Right lobe of liver (tissue), 6 donors: ENCODE measurements at regions not wholly inside any gene's neighbourhood (a gene's known extent, or its start where the extent isn't known, plus 50 kb on each side); places are given as distances from the start of the nearest gene placed in this dataset.
A peak's percentile ranks its signal among the peaks of the same experiment; 100 is the strongest.

Experiments used
- ATAC-seq, 4 donors: fragments of 200-7000 bp; cut with Tn5 transposase; one replicate each; pipeline ENCODE4 v1.9.1; 2020; ENCODE audit warnings: mild to moderate bottlenecking in 4 of 4, moderate library complexity in 4 of 4
- DNase-seq, 3 donors: peaks; one replicate each; pipeline ENCODE4 v3.0.0-alpha.2; 2020
- H3K27ac ChIP-seq, 3 donors: fragments of 200-600 bp; one replicate each; pipeline ENCODE4 v1.8.0; 2022
- H3K27me3 ChIP-seq, 2 donors: fragments of 200-600 bp; one replicate each; pipeline ENCODE4 v1.8.0; 2022
- H3K36me3 ChIP-seq, 4 donors: fragments of 200-600 bp; sonication (generic) in 1 of 4; one replicate each; pipeline versions ENCODE4 v1.5.1 to v1.8.0; 2017 to 2022; ENCODE audit warnings: control low read depth in 1 of 4
- H3K4me1 ChIP-seq, 4 donors: fragments of 200-600 bp; sonication (generic) in 1 of 4; one replicate each; pipeline versions ENCODE4 v1.5.1 to v1.8.0; 2017 to 2022; ENCODE audit warnings: control low read depth in 1 of 4
- H3K4me3 ChIP-seq, 3 donors: fragments of 200-600 bp; one replicate each; pipeline ENCODE4 v1.8.0; 2022
- H3K9me3 ChIP-seq, 4 donors: fragments of 200-600 bp; sonication (generic) in 1 of 4; one replicate each; pipeline versions ENCODE4 v1.5.1 to v1.8.0; 2017 to 2022; ENCODE audit warnings: control low read depth in 1 of 4
- POLR2A ChIP-seq: fragments of 450-650 bp; IDR thresholded peaks from one replicate; pipeline ENCODE4 v1.6.1; 2017; ENCODE audit warnings: antibody characterized with exemption, mild to moderate bottlenecking
- WGBS: methylation state at CpG from one replicate; pipeline ENCODE4 v1.1.6; 2018; ENCODE audit warnings: low coverage, low lambda C conversion rate; ENCODE audit not compliant: insufficient coverage; ENCODE audit errors: missing lambda C conversion rate; 5-methylcytosine and 5-hydroxymethylcytosine counted together
- intact Hi-C, 2 donors: fragments of 100-400 bp; cut with DNase I; formaldehyde crosslinking; loops; one replicate each; pipeline versions ENCODE4 v1.11.2 to v1.14.1; 2022
- TF ChIP-seq, protein P1 (sequence below), 4 donors: fragments of 200-600 bp in 3 of 4; fragments of 450-650 bp in 1 of 4; IDR thresholded peaks; one replicate each; pipeline versions ENCODE4 v1.5.1 to v1.8.0; 2016 to 2022; ENCODE audit warnings: antibody characterized with exemption in 4 of 4, mild to moderate bottlenecking in 2 of 4
- donor health status: DM: no; HTN: yes; CAD: no.
- donor health status: DM: no; HTN: no; CAD: no.
- donor health status: DM: no; HTN: no; CAD: no.
- donor health status: DM: no; HTN: yes; CAD: no.
- donor health status: DM: no; HTN: yes; CAD: no.

DNA sequence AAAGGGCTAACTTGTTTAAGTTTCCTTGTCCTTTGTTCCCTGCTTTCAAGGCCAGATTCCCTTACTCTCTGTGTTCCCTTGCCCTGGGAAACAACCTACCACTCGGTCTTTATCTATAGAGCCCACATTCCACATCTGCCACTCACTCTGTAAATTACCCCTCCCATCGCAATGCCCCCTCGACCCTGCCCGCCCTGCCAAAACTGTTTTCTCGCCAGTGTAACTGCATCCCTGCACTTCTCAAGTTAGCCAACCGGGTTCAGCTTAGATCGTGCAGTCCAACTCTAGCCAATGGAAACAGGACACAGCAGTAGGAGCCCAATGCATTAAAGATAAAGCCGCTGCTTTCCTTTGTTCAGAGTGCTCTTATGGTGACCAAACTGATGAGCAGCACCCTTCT lies 263.6 kb downstream of the TBL1XR1 start:
- Histone ChIP-seq H3K9me3 (no peaks in the 10 kb centered on the region), H3K4me3 (no peak overlapping the region), H3K27me3 (no peaks in the 10 kb centered on the region), H3K36me3 (no peaks in the 10 kb centered on the region), H3K27ac (no peak overlapping the region), H3K4me1 (peaks cover 0 to 23% (median 3%) of the 10 kb centered on the region in 4 donors)
- intact Hi-C loops = loop anchor here in 1 of 2 donors (5.0 kb wide), 1 partner anchor 56 kb away; no protein-coding TSS in a partner anchor
- ATAC-seq (no peak), DNase-seq (no peak)
- TF ChIP-seq POLR2A = no peak
- TF ChIP-seq, protein P1, sequence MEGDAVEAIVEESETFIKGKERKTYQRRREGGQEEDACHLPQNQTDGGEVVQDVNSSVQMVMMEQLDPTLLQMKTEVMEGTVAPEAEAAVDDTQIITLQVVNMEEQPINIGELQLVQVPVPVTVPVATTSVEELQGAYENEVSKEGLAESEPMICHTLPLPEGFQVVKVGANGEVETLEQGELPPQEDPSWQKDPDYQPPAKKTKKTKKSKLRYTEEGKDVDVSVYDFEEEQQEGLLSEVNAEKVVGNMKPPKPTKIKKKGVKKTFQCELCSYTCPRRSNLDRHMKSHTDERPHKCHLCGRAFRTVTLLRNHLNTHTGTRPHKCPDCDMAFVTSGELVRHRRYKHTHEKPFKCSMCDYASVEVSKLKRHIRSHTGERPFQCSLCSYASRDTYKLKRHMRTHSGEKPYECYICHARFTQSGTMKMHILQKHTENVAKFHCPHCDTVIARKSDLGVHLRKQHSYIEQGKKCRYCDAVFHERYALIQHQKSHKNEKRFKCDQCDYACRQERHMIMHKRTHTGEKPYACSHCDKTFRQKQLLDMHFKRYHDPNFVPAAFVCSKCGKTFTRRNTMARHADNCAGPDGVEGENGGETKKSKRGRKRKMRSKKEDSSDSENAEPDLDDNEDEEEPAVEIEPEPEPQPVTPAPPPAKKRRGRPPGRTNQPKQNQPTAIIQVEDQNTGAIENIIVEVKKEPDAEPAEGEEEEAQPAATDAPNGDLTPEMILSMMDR (IDR thresholded peaks at IDR 0.05) = no peak
- WGBS = 78% methylated on average over 8 of the region's 8 CpGs

DNA sequence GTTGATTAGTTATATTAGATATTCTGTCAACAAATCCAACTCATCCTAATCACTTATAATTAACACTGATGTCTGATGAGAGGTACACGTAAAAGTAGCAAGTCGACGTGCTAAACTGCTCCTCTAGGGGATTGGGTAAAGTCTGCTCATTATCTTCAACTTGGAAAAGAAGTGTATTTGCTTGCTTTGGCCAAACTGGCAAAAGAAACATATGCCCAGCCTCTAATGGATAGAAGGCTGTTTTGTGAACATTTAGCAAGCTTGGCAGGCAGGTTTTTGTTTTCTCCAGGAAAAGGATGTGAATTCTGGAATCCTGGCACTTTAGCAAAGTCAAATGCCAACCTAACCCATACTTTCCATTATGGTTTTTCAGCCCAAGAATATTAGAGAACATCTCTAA lies 264.8 kb downstream of the TBL1XR1 start:
- ATAC-seq = peak in 3 of 4 donors; percentile 14 to 33 (median 24)
- TF ChIP-seq, protein P1 (IDR thresholded peaks at IDR 0.05) = no peak
- TF ChIP-seq POLR2A = no peak
- no peak for DNase-seq
- Histone ChIP-seq H3K27ac (no peak overlapping the region), H3K9me3 (no peaks in the 10 kb centered on the region), H3K4me3 (no peak overlapping the region), H3K27me3 (no peaks in the 10 kb centered on the region), H3K36me3 (no peaks in the 10 kb centered on the region), H3K4me1 (peaks cover 0 to 34% (median 8%) of the 10 kb centered on the region in 4 donors)
- intact Hi-C loops = loop anchor here in 1 of 2 donors (5.0 kb wide), 1 partner anchor 55 kb away; no protein-coding TSS in a partner anchor
- 37% methylated on average over 3 of the region's 3 CpGs for WGBS

DNA sequence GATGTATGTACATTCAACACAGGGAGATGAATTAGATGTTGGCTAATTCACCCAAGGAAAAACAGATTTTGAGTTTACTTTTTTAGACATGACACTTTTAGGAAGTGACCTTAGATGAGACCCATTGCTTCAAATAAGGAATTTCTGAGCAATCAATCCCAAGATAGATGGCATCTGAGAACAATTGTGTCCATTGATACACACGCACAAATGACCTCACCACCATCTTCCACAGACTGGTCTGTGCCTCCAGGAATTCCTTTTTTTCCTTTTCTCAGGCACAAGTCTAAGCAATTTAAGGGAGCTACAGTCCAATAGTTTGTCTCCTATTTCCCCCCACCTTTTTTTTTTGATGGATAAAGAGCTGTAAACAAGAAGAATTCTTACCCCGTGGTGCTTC lies 265.3 kb downstream of the TBL1XR1 start:
- Histone ChIP-seq H3K36me3 (no peaks in the 10 kb centered on the region), H3K9me3 (no peaks in the 10 kb centered on the region), H3K4me1 (peaks cover 0 to 37% (median 8%) of the 10 kb centered on the region in 4 donors), H3K27ac (no peak overlapping the region), H3K4me3 (no peak overlapping the region), H3K27me3 (no peaks in the 10 kb centered on the region)
- WGBS = 71% methylated on average over 2 of the region's 2 CpGs
- no peak for TF ChIP-seq POLR2A
- TF ChIP-seq, protein P1 (IDR thresholded peaks at IDR 0.05) = no peak
- intact Hi-C loops = loop anchor here in 1 of 2 donors (5.0 kb wide), 1 partner anchor 55 kb away; no protein-coding TSS in a partner anchor
- ATAC-seq (no peak), DNase-seq (no peak)

DNA sequence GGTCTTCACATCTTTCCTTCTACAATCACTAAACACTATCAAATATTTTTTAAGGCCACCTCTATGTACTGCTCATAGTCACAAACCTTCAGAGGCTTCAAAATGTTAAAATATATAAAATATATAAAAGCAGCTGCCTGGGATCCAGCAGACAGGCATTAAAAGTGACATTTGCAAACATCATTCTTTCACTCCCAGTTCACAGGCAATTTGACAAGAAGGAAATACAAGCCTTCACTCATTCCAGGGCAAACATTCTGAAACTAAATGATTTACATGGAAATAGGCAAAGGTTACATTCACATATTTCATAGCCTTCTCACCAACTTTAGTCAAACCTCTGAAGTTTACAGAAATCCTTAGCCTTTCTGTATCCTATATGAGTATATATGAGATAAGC lies 266.3 kb downstream of the TBL1XR1 start:
- no peak for DNase-seq
- peaks cover 0 to 48% (median 8%) of the 10 kb centered on the region in 4 donors for H3K4me1 ChIP-seq
- no peaks in the 10 kb centered on the region for H3K9me3 ChIP-seq
- intact Hi-C loops = loop anchor here in 1 of 2 donors (5.0 kb wide), 1 partner anchor 54 kb away; no protein-coding TSS in a partner anchor
- H3K27me3 ChIP-seq = no peaks in the 10 kb centered on the region
- H3K27ac ChIP-seq = no peak overlapping the region
- H3K36me3 ChIP-seq = no peaks in the 10 kb centered on the region
- TF ChIP-seq, protein P1 (IDR thresholded peaks at IDR 0.05) = no peak
- TF ChIP-seq POLR2A = no peak
- no peak for ATAC-seq
- no peak overlapping the region for H3K4me3 ChIP-seq

DNA sequence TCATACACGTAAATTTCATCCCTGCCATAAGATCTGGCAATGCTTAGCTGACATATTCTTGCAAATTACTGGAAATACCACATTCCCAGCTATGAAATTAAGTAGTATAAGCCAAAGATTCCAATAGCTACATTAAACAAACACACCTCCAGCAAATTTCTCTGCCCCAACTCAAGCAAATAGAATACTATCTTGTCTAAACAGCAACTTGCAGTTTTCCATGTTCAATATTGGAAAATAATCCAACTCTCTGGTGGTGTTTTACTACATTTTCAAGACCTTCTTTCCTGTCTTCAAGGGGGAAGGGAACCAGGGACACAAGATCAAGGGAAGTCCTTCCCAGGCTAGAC lies 268.7 kb downstream of the TBL1XR1 start:
- TF ChIP-seq, protein P1 (IDR thresholded peaks at IDR 0.05) = no peak
- Histone ChIP-seq H3K27ac (peak overlapping the region in 2 of 3 donors; percentile 46 to 76), H3K9me3 (no peaks in the 10 kb centered on the region), H3K36me3 (no peaks in the 10 kb centered on the region), H3K4me3 (peak overlapping the region in 1 of 3 donors; percentile 13), H3K27me3 (no peaks in the 10 kb centered on the region), H3K4me1 (peaks cover 0 to 41% (median 8%) of the 10 kb centered on the region in 4 donors)
- ATAC-seq = peak; percentile 28 to 60 (median 51)
- intact Hi-C loops = no loop called here
- 32% methylated on average over 1 of the region's 1 CpG for WGBS
- no peak for DNase-seq
